CD14-positive monocyte (primary cell): ENCODE measurements at regions not wholly inside any gene's neighbourhood (a gene's known extent, or its start where the extent isn't known, plus 50 kb on each side); places are given as distances from the start of the nearest gene placed in this dataset.

Source experiments
- DNase-seq, 3 donors: peaks; one replicate each; pipeline ENCODE4 v3.0.0-alpha.2; 2011 to 2022
- H2AFZ ChIP-seq: 2 replicates; pipeline ENCODE4 v1.6.0; 2012; ENCODE audit warnings: mild to moderate bottlenecking, low read depth, low read length, inconsistent platforms; ENCODE audit not compliant: insufficient read depth, poor library complexity, severe bottlenecking
- H3K27ac ChIP-seq, 2 donors: 1 replicate in 1 of 2; 2 replicates in 1 of 2; pipeline ENCODE4 v1.5.1; 2012 to 2013; ENCODE audit warnings: low read length in 2 of 2, control low read depth in 1 of 2, inconsistent platforms in 1 of 2, low read depth in 1 of 2, mild to moderate bottlenecking in 1 of 2
- H3K27me3 ChIP-seq, 2 donors: one replicate each; pipeline versions ENCODE4 v1.6.0 to v1.6.1; 2011 to 2013; ENCODE audit warnings: low read length in 2 of 2; ENCODE audit not compliant: control insufficient read depth in 2 of 2, insufficient read depth in 2 of 2
- H3K36me3 ChIP-seq, 2 donors: replicated peaks in 1 of 2; 1 replicate in 1 of 2; 2 replicates in 1 of 2; pipeline versions ENCODE4 v1.5.1 to v1.6.1; 2012 to 2013; ENCODE audit warnings: low read length in 2 of 2, control low read depth in 1 of 2, inconsistent platforms in 1 of 2, mild to moderate bottlenecking in 1 of 2; ENCODE audit not compliant: insufficient read depth in 2 of 2, control insufficient read depth in 1 of 2
- H3K4me1 ChIP-seq, 2 donors: 1 replicate in 1 of 2; 2 replicates in 1 of 2; pipeline versions ENCODE4 v1.5.1 to v1.6.1; 2012 to 2013; ENCODE audit warnings: low read length in 2 of 2, control low read depth in 1 of 2, inconsistent platforms in 1 of 2, mild to moderate bottlenecking in 1 of 2, moderate library complexity in 1 of 2; ENCODE audit not compliant: insufficient read depth in 2 of 2, control insufficient read depth in 1 of 2
- H3K4me2 ChIP-seq: replicated peaks from 2 replicates; pipeline ENCODE3; 2012; ENCODE audit warnings: low read length, moderate library complexity, mild to moderate bottlenecking; ENCODE audit not compliant: poor library complexity, severe bottlenecking; ENCODE audit errors: extremely low read depth
- H3K4me3 ChIP-seq, 3 experiments: fragments of 200-600 bp in 1 of 3; sonication (generic) in 1 of 3; replicated peaks in 1 of 3; 1 replicate in 2 of 3; 2 replicates in 1 of 3; pipeline ENCODE4 v1.5.1; 2011 to 2013; ENCODE audit warnings: low read length in 3 of 3, mild to moderate bottlenecking in 3 of 3, control low read depth in 2 of 3, low read depth in 2 of 3, inconsistent platforms in 1 of 3, moderate library complexity in 1 of 3
- H3K79me2 ChIP-seq: 2 replicates; pipeline ENCODE4 v1.6.0; 2012; ENCODE audit warnings: mild to moderate bottlenecking, control low read depth, inconsistent platforms, low read length, moderate library complexity; ENCODE audit not compliant: insufficient read depth
- H3K9ac ChIP-seq: 2 replicates; pipeline ENCODE4 v1.6.0; 2017; ENCODE audit warnings: low read length, mild to moderate bottlenecking; ENCODE audit not compliant: insufficient read depth, poor library complexity, severe bottlenecking
- H3K9me3 ChIP-seq, 2 donors: replicated peaks in 1 of 2; 1 replicate in 1 of 2; 2 replicates in 1 of 2; pipeline versions ENCODE4 v1.5.1 to v1.6.1; 2012 to 2013; ENCODE audit warnings: low read length in 2 of 2, control low read depth in 1 of 2; ENCODE audit not compliant: control insufficient read depth in 1 of 2, insufficient read depth in 1 of 2
- H4K20me1 ChIP-seq: 2 replicates; pipeline ENCODE4 v1.6.0; 2012; ENCODE audit warnings: mild to moderate bottlenecking, low read length, control low read depth, moderate library complexity; ENCODE audit not compliant: insufficient read depth
- H3K27ac Mint-ChIP-seq, 7 donors: one replicate each; pipeline ENCODE4 v1.8.0; 2020; ENCODE audit warnings: mild to moderate bottlenecking in 7 of 7, mixed read lengths in 7 of 7, moderate library complexity in 6 of 7, inconsistent platforms in 2 of 7
- H3K27me3 Mint-ChIP-seq, 3 donors: one replicate each; pipeline ENCODE4 v1.8.0; 2021 to 2022; ENCODE audit warnings: low read depth in 3 of 3, mild to moderate bottlenecking in 3 of 3, mixed read lengths in 3 of 3, moderate library complexity in 3 of 3, inconsistent platforms in 1 of 3
- H3K36me3 Mint-ChIP-seq, 2 donors: one replicate each; pipeline ENCODE4 v1.8.0; 2020; ENCODE audit warnings: mixed read lengths in 2 of 2, inconsistent platforms in 1 of 2, mild to moderate bottlenecking in 1 of 2
- H3K4me1 Mint-ChIP-seq: one replicate; pipeline ENCODE4 v1.8.0; 2020; ENCODE audit warnings: mild to moderate bottlenecking, mixed read lengths
- H3K4me3 Mint-ChIP-seq, 2 donors: one replicate each; pipeline ENCODE4 v1.8.0; 2020; ENCODE audit warnings: mild to moderate bottlenecking in 2 of 2, mixed read lengths in 2 of 2, moderate library complexity in 1 of 2
- H3K9me3 Mint-ChIP-seq, 7 donors: one replicate each; pipeline ENCODE4 v1.8.0; 2020 to 2022; ENCODE audit warnings: mixed read lengths in 7 of 7, mild to moderate bottlenecking in 6 of 7, moderate library complexity in 6 of 7, inconsistent platforms in 2 of 7
- WGBS: methylation state at CpG from one replicate; pipeline ENCODE4 v1.1.5; 2013; ENCODE audit warnings: missing lambda C conversion rate; ENCODE audit not compliant: insufficient coverage; 5-methylcytosine and 5-hydroxymethylcytosine counted together
- intact Hi-C, 2 donors: fragments of 100-400 bp; cut with micrococcal nuclease; formaldehyde crosslinking; loops; one replicate each; pipeline versions ENCODE4 v1.15.0 to v1.15.1; 2023
- TF ChIP-seq, protein P1 (sequence below): fragments of 200-600 bp; IDR thresholded peaks from one replicate; pipeline ENCODE4 v1.8.0; 2022; ENCODE audit warnings: antibody characterized with exemption, mild to moderate bottlenecking

GRCh38 chr3:168341956-168342936 is 246.5 kb upstream of the GOLIM4 start:
- Histone ChIP-seq H3K4me2 (no peak overlapping the region), H3K9me3 (no peaks in the 10 kb centered on the region), H3K9ac (no peak overlapping the region), H3K79me2 (no peaks in the 10 kb centered on the region), H3K4me3 (no peak overlapping the region), H4K20me1 (no peaks in the 10 kb centered on the region), H3K27ac (no peak overlapping the region), H3K36me3 (no peaks in the 10 kb centered on the region), H2AFZ (no peak overlapping the region), H3K4me1 (no peaks in the 10 kb centered on the region), H3K27me3 (no peaks in the 10 kb centered on the region)
- no peak overlapping the region for H3K4me3 Mint-ChIP-seq
- DNase-seq = no peak
- WGBS = 100% methylated on average over 1 of the region's 2 CpGs
- H3K27ac Mint-ChIP-seq = no peak overlapping the region
- no peaks in the 10 kb centered on the region for H3K36me3 Mint-ChIP-seq
- intact Hi-C loops = no loop called here
- H3K27me3 Mint-ChIP-seq = no peaks in the 10 kb centered on the region
- peaks cover 0 to 1% (median 0%) of the 10 kb centered on the region in 7 donors for H3K9me3 Mint-ChIP-seq
- TF ChIP-seq, protein P1, sequence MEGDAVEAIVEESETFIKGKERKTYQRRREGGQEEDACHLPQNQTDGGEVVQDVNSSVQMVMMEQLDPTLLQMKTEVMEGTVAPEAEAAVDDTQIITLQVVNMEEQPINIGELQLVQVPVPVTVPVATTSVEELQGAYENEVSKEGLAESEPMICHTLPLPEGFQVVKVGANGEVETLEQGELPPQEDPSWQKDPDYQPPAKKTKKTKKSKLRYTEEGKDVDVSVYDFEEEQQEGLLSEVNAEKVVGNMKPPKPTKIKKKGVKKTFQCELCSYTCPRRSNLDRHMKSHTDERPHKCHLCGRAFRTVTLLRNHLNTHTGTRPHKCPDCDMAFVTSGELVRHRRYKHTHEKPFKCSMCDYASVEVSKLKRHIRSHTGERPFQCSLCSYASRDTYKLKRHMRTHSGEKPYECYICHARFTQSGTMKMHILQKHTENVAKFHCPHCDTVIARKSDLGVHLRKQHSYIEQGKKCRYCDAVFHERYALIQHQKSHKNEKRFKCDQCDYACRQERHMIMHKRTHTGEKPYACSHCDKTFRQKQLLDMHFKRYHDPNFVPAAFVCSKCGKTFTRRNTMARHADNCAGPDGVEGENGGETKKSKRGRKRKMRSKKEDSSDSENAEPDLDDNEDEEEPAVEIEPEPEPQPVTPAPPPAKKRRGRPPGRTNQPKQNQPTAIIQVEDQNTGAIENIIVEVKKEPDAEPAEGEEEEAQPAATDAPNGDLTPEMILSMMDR = no peak
- no peaks in the 10 kb centered on the region for H3K4me1 Mint-ChIP-seq

GRCh38 chr3:168341192-168341815 is 245.6 kb upstream of the GOLIM4 start:
- H3K36me3 Mint-ChIP-seq = no peaks in the 10 kb centered on the region
- intact Hi-C loops = no loop called here
- H3K4me1 Mint-ChIP-seq = peaks cover 2% of the 10 kb centered on the region
- Histone ChIP-seq H3K4me1 (no peaks in the 10 kb centered on the region), H3K27ac (no peak overlapping the region), H3K9me3 (no peaks in the 10 kb centered on the region), H3K27me3 (no peaks in the 10 kb centered on the region), H3K4me2 (no peak overlapping the region), H3K4me3 (no peak overlapping the region), H3K36me3 (no peaks in the 10 kb centered on the region), H3K79me2 (no peaks in the 10 kb centered on the region), H3K9ac (no peak overlapping the region), H4K20me1 (no peaks in the 10 kb centered on the region), H2AFZ (no peak overlapping the region)
- H3K27me3 Mint-ChIP-seq = no peaks in the 10 kb centered on the region
- H3K4me3 Mint-ChIP-seq = no peak overlapping the region
- no CpG with 5 or more reads among the region's 3 CpGs for WGBS
- TF ChIP-seq, protein P1 = no peak
- DNase-seq = no peak
- H3K27ac Mint-ChIP-seq = no peak overlapping the region
- peaks cover 0 to 1% (median 0%) of the 10 kb centered on the region in 7 donors for H3K9me3 Mint-ChIP-seq
